Endothelial cell of umbilical vein (primary cell): ENCODE measurements at regions not wholly inside any gene's neighbourhood (a gene's known extent, or its start where the extent isn't known, plus 50 kb on each side); places are given as distances from the start of the nearest gene placed in this dataset.

ENCODE experiments used
- BruUV-seq: library from RNA; stranded (reverse); fragments of 400-500 nt; replicated peaks from 2 replicates; lab custom pipeline; 2021; lab: Mats Ljungman, UMichigan
- CTCF ChIA-PET: fragments of 300-600, 350-600 bp; sonication (Branson Sonifier 250); formaldehyde crosslinking; loops from one replicate; lab custom pipeline; 2021; ENCODE audit warnings: antibody characterized with exemption, inconsistent platforms; lab: Charles Lee
- POLR2A ChIA-PET: fragments of 300-600, 350-600 bp; sonication (Branson Sonifier 250); formaldehyde crosslinking; loops from one replicate; lab custom pipeline; 2021; ENCODE audit warnings: antibody characterized with exemption, inconsistent platforms; lab: Charles Lee
- DNase-seq: peaks from one replicate; pipeline ENCODE4 v3.0.0-alpha.2; 2011; ENCODE audit warnings: low read depth, low spot score
- FAIRE-seq: peaks from 2 replicates; lab custom pipeline; 2011; peaks lifted over from hg19 to GRCh38; lab: Jason Lieb, UNC
- H2AFZ ChIP-seq: 2 replicates; pipeline ENCODE4 v1.6.0; 2012; ENCODE audit warnings: low read depth, low read length, control low read depth, inconsistent platforms
- H3K27ac ChIP-seq: 2 replicates; pipeline ENCODE4 v1.5.1; 2011; ENCODE audit warnings: low read depth, mild to moderate bottlenecking, control low read depth, low read length, moderate library complexity; ENCODE audit not compliant: insufficient read depth
- H3K27me3 ChIP-seq, 2 experiments: 2 replicates each; pipeline versions ENCODE4 v1.6.0 to v1.6.1; 2011; ENCODE audit warnings: low read length in 2 of 2, mixed read lengths in 1 of 2; ENCODE audit not compliant: control insufficient read depth in 2 of 2, insufficient read depth in 2 of 2
- H3K36me3 ChIP-seq, 2 experiments: 2 replicates in 1 of 2; 3 replicates in 1 of 2; pipeline ENCODE4 v1.5.1; 2011; ENCODE audit warnings: low read length in 2 of 2, mild to moderate bottlenecking in 1 of 2, moderate library complexity in 1 of 2; ENCODE audit not compliant: control insufficient read depth in 2 of 2, insufficient read depth in 2 of 2; ENCODE audit errors: extremely low read depth in 1 of 2
- H3K4me1 ChIP-seq: 3 replicates; pipeline ENCODE4 v1.5.1; 2011; ENCODE audit warnings: mild to moderate bottlenecking, low read length; ENCODE audit not compliant: control insufficient read depth, insufficient read depth; ENCODE audit errors: extremely low read depth
- H3K4me2 ChIP-seq: 2 replicates; pipeline ENCODE4 v1.6.1; 2011; ENCODE audit warnings: low read length, control low read depth, mixed read lengths; ENCODE audit not compliant: insufficient read depth
- H3K4me3 ChIP-seq, 3 experiments: fragments of 200-600 bp in 1 of 3; sonication (generic), shearing (Covaris generic) in 1 of 3; replicated peaks in 1 of 3; 2 replicates each; pipeline ENCODE4 v1.5.1; 2011 to 2016; ENCODE audit warnings: control low read depth in 3 of 3, low read length in 3 of 3, mild to moderate bottlenecking in 2 of 3, inconsistent platforms in 1 of 3, low read depth in 1 of 3, moderate library complexity in 1 of 3; ENCODE audit not compliant: insufficient read depth in 1 of 3
- H3K79me2 ChIP-seq: 2 replicates; pipeline ENCODE4 v1.6.0; 2012; ENCODE audit warnings: low read length, inconsistent platforms; ENCODE audit not compliant: control insufficient read depth, insufficient read depth
- H3K9ac ChIP-seq: replicated peaks from 2 replicates; pipeline ENCODE3; 2011; ENCODE audit warnings: low read length, control low read depth; ENCODE audit not compliant: insufficient read depth; ENCODE audit errors: extremely low read depth
- H3K9me1 ChIP-seq: replicated peaks from 3 replicates; pipeline ENCODE4 v1.6.0; 2011; ENCODE audit warnings: mild to moderate bottlenecking, low read length; ENCODE audit not compliant: control insufficient read depth, insufficient read depth; ENCODE audit errors: extremely low read depth
- H3K9me3 ChIP-seq: replicated peaks from 2 replicates; pipeline ENCODE4 v1.5.1; 2012; ENCODE audit warnings: low read length, inconsistent platforms; ENCODE audit not compliant: control insufficient read depth, insufficient read depth
- H4K20me1 ChIP-seq: replicated peaks from 2 replicates; pipeline ENCODE3; 2011; ENCODE audit warnings: mild to moderate bottlenecking, low read length; ENCODE audit not compliant: control insufficient read depth, insufficient read depth; ENCODE audit errors: extremely low read depth
- CTCF ChIP-seq, 2 donors: IDR thresholded peaks; 1 replicate in 1 of 2; 2 replicates in 1 of 2; pipeline ENCODE4 v1.5.1; 2011; ENCODE audit warnings: low read length in 2 of 2, mild to moderate bottlenecking in 2 of 2, moderate library complexity in 2 of 2, control low read depth in 1 of 2, inconsistent platforms in 1 of 2, low read depth in 1 of 2; ENCODE audit not compliant: insufficient read depth in 1 of 2; ENCODE audit errors: extremely low read depth in 1 of 2
- EZH2 ChIP-seq: IDR thresholded peaks from 2 replicates; pipeline ENCODE4 v1.6.1; 2012; ENCODE audit warnings: borderline replicate concordance, low read depth, mild to moderate bottlenecking, moderate library complexity, low read length, inconsistent platforms; ENCODE audit not compliant: severe bottlenecking
- FOS ChIP-seq: IDR thresholded peaks from 2 replicates; pipeline ENCODE4 v1.6.1; 2011; ENCODE audit warnings: mild to moderate bottlenecking, low read length, moderate library complexity, borderline replicate concordance; ENCODE audit not compliant: insufficient read depth
- GATA2 ChIP-seq: IDR thresholded peaks from 2 replicates; pipeline ENCODE4 v1.7.0; 2011; ENCODE audit warnings: low read depth, mild to moderate bottlenecking, moderate library complexity, mixed read lengths, low read length; ENCODE audit not compliant: insufficient read length, insufficient read depth
- JUN ChIP-seq: IDR thresholded peaks from 2 replicates; pipeline ENCODE4 v1.6.1; 2011; ENCODE audit warnings: borderline replicate concordance, low read depth; ENCODE audit not compliant: insufficient read length, insufficient read depth
- MAX ChIP-seq: IDR thresholded peaks from 2 replicates; pipeline ENCODE4 v1.6.1; 2011; ENCODE audit not compliant: insufficient read depth, insufficient read length
- MYC ChIP-seq: IDR thresholded peaks from one replicate; pipeline ENCODE4 v1.6.1; 2011; ENCODE audit warnings: mild to moderate bottlenecking, low read depth, low read length
- POLR2A ChIP-seq: IDR thresholded peaks from 2 replicates; pipeline ENCODE4 v1.6.1; 2012; ENCODE audit warnings: low read depth, mild to moderate bottlenecking, control low read depth, low read length
- POLR2AphosphoS5 ChIP-seq: IDR thresholded peaks from 2 replicates; pipeline ENCODE4 v1.6.1; 2012; ENCODE audit warnings: low read depth, mild to moderate bottlenecking, control low read depth, low read length, moderate library complexity; ENCODE audit not compliant: insufficient read depth
- dilution Hi-C: fragments of 300-500 bp; cut with MboI; formaldehyde crosslinking; loops from one replicate; pipeline ENCODE4 v1.15.0; 2019; ENCODE audit warnings: low sequenced_read_pairs; ENCODE audit not compliant: extremely low pct_ligation_motif_present
- intact Hi-C: fragments of 100-400 bp; cut with micrococcal nuclease; formaldehyde crosslinking; loops from one replicate; pipeline ENCODE4 v1.10.0; 2022

GRCh38 chr2:215799194-215799593 lies 214.2 kb downstream of the MREG start:
- no peak for TF ChIP-seq MYC
- no peak for TF ChIP-seq POLR2A
- TF ChIP-seq FOS, result peak; percentile 15
- FAIRE-seq, result no peak
- no peak overlapping the region for H3K4me3 ChIP-seq
- H4K20me1 ChIP-seq, result no peaks in the 10 kb centered on the region
- BruUV-seq, result no TSS peak
- H3K4me1 ChIP-seq, result peaks cover 32% of the 10 kb centered on the region
- no peaks in the 10 kb centered on the region for H3K9me1 ChIP-seq
- intact Hi-C loops (no loop called here), dilution Hi-C loops (no loop called here)
- peaks cover 35% of the 10 kb centered on the region for H3K79me2 ChIP-seq
- H2AFZ ChIP-seq, result no peak overlapping the region
- no peak overlapping the region for H3K9ac ChIP-seq
- H3K9me3 ChIP-seq, result no peaks in the 10 kb centered on the region
- CTCF ChIA-PET, result no interaction called here
- peak; percentile 39 for DNase-seq
- H3K36me3 ChIP-seq, result peaks cover 0 to 9% of the 10 kb centered on the region in 2 experiments
- H3K27ac ChIP-seq, result no peak overlapping the region
- H3K27me3 ChIP-seq, result no peaks in the 10 kb centered on the region
- H3K4me2 ChIP-seq, result no peak overlapping the region
- POLR2A ChIA-PET, result no interaction called here

- H3K4me2 ChIP-seq, result no peak overlapping the region
- H3K27me3 ChIP-seq, result no peaks in the 10 kb centered on the region
- no peaks in the 10 kb centered on the region for H4K20me1 ChIP-seq
- no peak overlapping the region for H3K27ac ChIP-seq
- dilution Hi-C loops, result no loop called here
- H3K4me3 ChIP-seq, result no peak overlapping the region
- peaks cover 0 to 9% of the 10 kb centered on the region in 2 experiments for H3K36me3 ChIP-seq
- no peaks in the 10 kb centered on the region for H3K9me1 ChIP-seq
- H3K9me3 ChIP-seq, result no peaks in the 10 kb centered on the region
- ChIA-PET CTCF (interaction anchor here (0.8 to 2.2 kb wide), 3 partner anchors 11 to 41 kb away, joined by 4 to 8 read pairs (median 5); no protein-coding TSS in a partner anchor), POLR2A (no interaction called here)
- BruUV-seq, result no TSS peak
- H2AFZ ChIP-seq, result no peak overlapping the region
- TF ChIP-seq CTCF (IDR thresholded peaks at IDR 0.05; ENCODE audit: extremely low read depth in 1 of 2, insufficient read depth in 1 of 2, low read depth in 1 of 2, low read length in 2 of 2) (no peak), MYC (no peak), MAX (no peak), JUN (no peak), POLR2A (no peak), GATA2 (no peak), FOS (no peak), POLR2AphosphoS5 (no peak), EZH2 (no peak)
- peaks cover 39% of the 10 kb centered on the region for H3K4me1 ChIP-seq
- DNase-seq (no peak), FAIRE-seq (no peak)
- no peak overlapping the region for H3K9ac ChIP-seq
- H3K79me2 ChIP-seq, result peaks cover 30% of the 10 kb centered on the region
- intact Hi-C loops, result no loop called here
Measured at GRCh38 chr2:215797676-215798075, 215.7 kb downstream of the MREG start.
